Type B pancreatic cell (in vitro differentiated cells): ENCODE measurements at regions not wholly inside any gene's neighbourhood (a gene's known extent, or its start where the extent isn't known, plus 50 kb on each side); places are given as distances from the start of the nearest gene placed in this dataset.

Experiments
- DNase-seq: peaks from one replicate; pipeline ENCODE4 v3.0.0; 2021; ENCODE audit warnings: mixed read lengths; ENCODE audit not compliant: unreplicated experiment; ENCODE audit errors: extremely low spot score
- H3K27ac Mint-ChIP-seq: 2 replicates; pipeline ENCODE4 v1.8.0; 2021; ENCODE audit warnings: mild to moderate bottlenecking, mixed read lengths
- H3K27me3 Mint-ChIP-seq: 2 replicates; pipeline ENCODE4 v1.8.0; 2021; ENCODE audit warnings: mixed read lengths
- H3K36me3 Mint-ChIP-seq: 2 replicates; pipeline ENCODE4 v1.8.0; 2021; ENCODE audit warnings: mixed read lengths
- H3K4me1 Mint-ChIP-seq: one replicate; pipeline ENCODE4 v1.8.0; 2021; ENCODE audit warnings: mixed read lengths; ENCODE audit not compliant: unreplicated experiment
- H3K4me3 Mint-ChIP-seq: 2 replicates; pipeline ENCODE4 v1.8.0; 2021; ENCODE audit warnings: mild to moderate bottlenecking, mixed read lengths
- H3K9me3 Mint-ChIP-seq: 2 replicates; pipeline ENCODE4 v1.8.0; 2021; ENCODE audit warnings: mixed read lengths
- CTCF ChIP-seq: fragments of 200-600 bp; sonication (generic); conservative IDR thresholded peaks from 2 replicates; pipeline ENCODE4 v1.5.0; 2021; ENCODE audit warnings: antibody characterized with exemption, mild to moderate bottlenecking

GRCh38 chrX:79572566-79572965, 205.4 kb upstream of the ITM2A start:
- Mint-ChIP-seq H3K27me3 (no peaks in the 10 kb centered on the region), H3K27ac (no peak overlapping the region), H3K36me3 (no peaks in the 10 kb centered on the region), H3K9me3 (peaks cover 5% of the 10 kb centered on the region), H3K4me3 (no peak overlapping the region), H3K4me1 (no peaks in the 10 kb centered on the region)
- TF ChIP-seq CTCF, result no peak
- DNase-seq, result no peak

- Mint-ChIP-seq H3K36me3 (no peaks in the 10 kb centered on the region), H3K27me3 (no peaks in the 10 kb centered on the region), H3K9me3 (peaks cover 5% of the 10 kb centered on the region), H3K27ac (no peak overlapping the region), H3K4me3 (no peak overlapping the region), H3K4me1 (no peaks in the 10 kb centered on the region)
- TF ChIP-seq CTCF, result no peak
- no peak for DNase-seq
Measured at GRCh38 chrX:79570524-79571240, 203.5 kb upstream of the ITM2A start.

GRCh38 chrX:79568309-79568708, 201.2 kb upstream of the ITM2A start:
- H3K9me3 Mint-ChIP-seq, result peaks cover 5% of the 10 kb centered on the region
- no peak overlapping the region for H3K27ac Mint-ChIP-seq
- H3K27me3 Mint-ChIP-seq, result no peaks in the 10 kb centered on the region
- no peaks in the 10 kb centered on the region for H3K4me1 Mint-ChIP-seq
- no peaks in the 10 kb centered on the region for H3K36me3 Mint-ChIP-seq
- no peak for DNase-seq
- TF ChIP-seq CTCF, result no peak
- no peak overlapping the region for H3K4me3 Mint-ChIP-seq

GRCh38 chrX:79564362-79564761, 197.2 kb upstream of the ITM2A start:
- Mint-ChIP-seq H3K4me1 (no peaks in the 10 kb centered on the region), H3K27ac (no peak overlapping the region), H3K9me3 (peaks cover 5% of the 10 kb centered on the region), H3K36me3 (no peaks in the 10 kb centered on the region), H3K27me3 (no peaks in the 10 kb centered on the region), H3K4me3 (no peak overlapping the region)
- no peak for DNase-seq
- TF ChIP-seq CTCF, result no peak

- no peak for DNase-seq
- Mint-ChIP-seq H3K27ac (no peak overlapping the region), H3K9me3 (no peaks in the 10 kb centered on the region), H3K27me3 (no peaks in the 10 kb centered on the region), H3K36me3 (no peaks in the 10 kb centered on the region), H3K4me1 (no peaks in the 10 kb centered on the region), H3K4me3 (no peak overlapping the region)
- no peak for TF ChIP-seq CTCF
Measured at GRCh38 chrX:79559290-79559689, 192.2 kb upstream of the ITM2A start.
